T-cell (primary cell): ENCODE measurements at regions not wholly inside any gene's neighbourhood (a gene's known extent, or its start where the extent isn't known, plus 50 kb on each side); places are given as distances from the start of the nearest gene placed in this dataset.

Source experiments
- ATAC-seq, 4 experiments: fragments of 200-7000 bp in 3 of 4; fragments of 150-1000 bp in 1 of 4; cut with Tn5 transposase; replicated peaks in 1 of 4; 1 replicate in 3 of 4; 2 replicates in 1 of 4; pipeline ENCODE4 v1.10.0; 2021; ENCODE audit warnings: moderate library complexity in 3 of 4, mild to moderate bottlenecking in 2 of 4, moderate number of reproducible peaks in 1 of 4
- CTCF ChIA-PET, 2 donors: fragments of 300-600 bp; sonication (Branson Sonifier 250); formaldehyde crosslinking; loops; one replicate each; lab custom pipeline; 2022; ENCODE audit warnings: antibody characterized with exemption in 2 of 2; lab: Charles Lee
- POLR2A ChIA-PET, 2 donors: fragments of 300-600 bp; sonication (Branson Sonifier 250); formaldehyde crosslinking; loops; one replicate each; lab custom pipeline; 2022; ENCODE audit warnings: antibody characterized with exemption in 2 of 2; lab: Charles Lee
- DNase-seq, 35 experiments: peaks; one replicate each; pipeline versions ENCODE4 v3.0.0 to v3.0.0-alpha.2; 2013 to 2023
- H3K27ac ChIP-seq: one replicate; pipeline ENCODE4 v1.5.1; 2013; ENCODE audit warnings: low read length
- H3K27me3 ChIP-seq, 2 experiments: replicated peaks in 1 of 2; 1 replicate in 1 of 2; 2 replicates in 1 of 2; pipeline versions ENCODE4 v1.6.1 to v1.7.0; 2013; ENCODE audit warnings: low read length in 1 of 2, mixed read lengths in 1 of 2; ENCODE audit not compliant: control insufficient read depth in 2 of 2, insufficient read depth in 2 of 2; ENCODE audit errors: extremely low read depth in 1 of 2
- H3K36me3 ChIP-seq, 2 donors: 1 replicate in 1 of 2; 2 replicates in 1 of 2; pipeline versions ENCODE4 v1.6.1 to v1.7.0; 2013; ENCODE audit warnings: low read length in 1 of 2; ENCODE audit not compliant: control insufficient read depth in 2 of 2, insufficient read depth in 1 of 2; ENCODE audit errors: extremely low read depth in 1 of 2
- H3K4me1 ChIP-seq, 2 experiments: 1 replicate in 1 of 2; 2 replicates in 1 of 2; pipeline versions ENCODE4 v1.6.1 to v1.7.0; 2013; ENCODE audit warnings: low read length in 2 of 2, mixed read lengths in 1 of 2; ENCODE audit not compliant: insufficient read depth in 2 of 2, control insufficient read depth in 1 of 2; ENCODE audit errors: extremely low read depth in 1 of 2
- H3K4me3 ChIP-seq, 2 donors: 1 replicate in 1 of 2; 2 replicates in 1 of 2; pipeline versions ENCODE4 v1.5.1 to v1.7.0; 2013; ENCODE audit warnings: mild to moderate bottlenecking in 2 of 2, low read length in 1 of 2, moderate library complexity in 1 of 2; ENCODE audit not compliant: control insufficient read depth in 1 of 2; ENCODE audit errors: extremely low read depth in 1 of 2
- H3K9me3 ChIP-seq: 2 replicates; pipeline ENCODE4 v1.7.0; 2013
- H3K27ac Mint-ChIP-seq, 2 donors: one replicate each; pipeline ENCODE4 v1.8.0; 2020 to 2021; ENCODE audit warnings: mild to moderate bottlenecking in 2 of 2, mixed read lengths in 2 of 2
- H3K27me3 Mint-ChIP-seq, 2 donors: one replicate each; pipeline ENCODE4 v1.8.0; 2021 to 2022; ENCODE audit warnings: mixed read lengths in 2 of 2
- H3K36me3 Mint-ChIP-seq: one replicate; pipeline ENCODE4 v1.8.0; 2021; ENCODE audit warnings: mixed read lengths
- H3K4me1 Mint-ChIP-seq, 3 donors: one replicate each; pipeline ENCODE4 v1.8.0; 2020 to 2022; ENCODE audit warnings: mixed read lengths in 3 of 3, mild to moderate bottlenecking in 1 of 3
- H3K4me3 Mint-ChIP-seq, 3 donors: one replicate each; pipeline ENCODE4 v1.8.0; 2020 to 2022; ENCODE audit warnings: mild to moderate bottlenecking in 3 of 3, mixed read lengths in 3 of 3, moderate library complexity in 3 of 3
- H3K9me3 Mint-ChIP-seq, 3 donors: one replicate each; pipeline ENCODE4 v1.8.0; 2020 to 2022; ENCODE audit warnings: mixed read lengths in 3 of 3
- WGBS: methylation state at CpG from one replicate; pipeline ENCODE4 v1.1.5; 2013; ENCODE audit warnings: missing lambda C conversion rate; ENCODE audit not compliant: insufficient coverage; 5-methylcytosine and 5-hydroxymethylcytosine counted together

DNA sequence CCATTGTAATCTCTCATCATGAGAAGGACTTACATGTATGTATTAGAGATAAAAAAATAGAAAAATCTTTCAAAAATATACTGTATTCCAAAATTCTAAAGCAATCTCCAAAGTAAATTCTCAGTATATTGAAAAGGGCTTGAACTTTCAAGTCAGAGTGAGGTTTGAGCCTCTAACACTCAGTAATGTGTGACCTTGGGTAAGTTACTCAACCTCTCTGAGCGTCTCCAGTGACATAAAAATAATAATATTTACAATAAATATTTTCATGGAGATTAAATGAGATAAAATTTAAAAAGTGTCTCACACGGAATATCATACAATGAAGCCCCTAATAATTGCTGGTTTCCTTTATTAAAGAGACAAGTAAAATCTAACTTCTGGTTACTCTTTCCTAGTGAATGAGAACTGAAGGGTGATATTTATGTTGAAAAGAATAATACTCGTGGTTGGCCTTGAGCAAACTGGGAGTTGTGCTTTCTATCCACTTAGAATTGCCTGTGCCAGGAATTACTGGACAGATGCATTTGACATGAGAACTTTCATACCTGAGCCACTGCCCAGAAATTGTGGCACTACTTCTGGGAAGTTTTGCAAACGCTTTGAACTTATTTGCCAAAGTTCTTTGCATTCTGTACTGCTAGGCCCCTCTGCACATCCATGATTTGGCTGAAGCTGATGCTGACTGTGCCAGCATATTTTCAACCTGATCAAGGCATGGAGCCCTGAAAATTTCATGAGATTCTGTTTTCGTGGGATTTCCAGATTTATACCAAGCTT lies 933.7 kb downstream of the GALC start:
- Mint-ChIP-seq H3K27me3 (no peaks in the 10 kb centered on the region), H3K27ac (no peak overlapping the region), H3K36me3 (no peaks in the 10 kb centered on the region), H3K4me3 (no peak overlapping the region), H3K9me3 (peaks cover 6 to 20% (median 17%) of the 10 kb centered on the region in 3 donors), H3K4me1 (no peaks in the 10 kb centered on the region)
- ATAC-seq = no peak
- Histone ChIP-seq H3K4me3 (no peak overlapping the region), H3K9me3 (no peaks in the 10 kb centered on the region), H3K4me1 (no peaks in the 10 kb centered on the region), H3K36me3 (no peaks in the 10 kb centered on the region), H3K27ac (no peak overlapping the region), H3K27me3 (no peaks in the 10 kb centered on the region)
- DNase-seq = no peak
- ChIA-PET CTCF (no interaction called here), POLR2A (no interaction called here)
- WGBS = 91% methylated on average over 1 of the region's 5 CpGs

- Mint-ChIP-seq H3K36me3 (no peaks in the 10 kb centered on the region), H3K4me1 (no peaks in the 10 kb centered on the region), H3K27me3 (no peaks in the 10 kb centered on the region), H3K9me3 (peaks cover 2 to 13% (median 3%) of the 10 kb centered on the region in 3 donors), H3K27ac (no peak overlapping the region), H3K4me3 (no peak overlapping the region)
- WGBS = no CpG with 5 or more reads among the region's 2 CpGs
- Histone ChIP-seq H3K4me1 (no peaks in the 10 kb centered on the region), H3K9me3 (no peaks in the 10 kb centered on the region), H3K4me3 (no peak overlapping the region), H3K27me3 (no peaks in the 10 kb centered on the region), H3K27ac (no peak overlapping the region), H3K36me3 (no peaks in the 10 kb centered on the region)
- ChIA-PET POLR2A (no interaction called here), CTCF (interaction anchor here in 1 of 2 donors (0.6 kb wide), 1 partner anchor 307 kb away, joined by 4 read pairs; no protein-coding TSS in a partner anchor)
- no peak for DNase-seq
- ATAC-seq = no peak
Observed at GRCh38 chr14:87055007-87055406, 938.0 kb downstream of the GALC start.

- no CpG with 5 or more reads among the region's 1 CpG for WGBS
- H3K4me3 ChIP-seq = no peak overlapping the region
- H3K4me1 ChIP-seq = no peaks in the 10 kb centered on the region
- H3K27me3 Mint-ChIP-seq = no peaks in the 10 kb centered on the region
- ATAC-seq = no peak
- no peaks in the 10 kb centered on the region for H3K27me3 ChIP-seq
- POLR2A ChIA-PET = no interaction called here
- no peaks in the 10 kb centered on the region for H3K36me3 Mint-ChIP-seq
- H3K36me3 ChIP-seq = no peaks in the 10 kb centered on the region
- H3K27ac ChIP-seq = no peak overlapping the region
- CTCF ChIA-PET = no interaction called here
- H3K27ac Mint-ChIP-seq = no peak overlapping the region
- H3K4me1 Mint-ChIP-seq = no peaks in the 10 kb centered on the region
- no peak overlapping the region for H3K4me3 Mint-ChIP-seq
- no peaks in the 10 kb centered on the region for H3K9me3 ChIP-seq
- peaks cover 2 to 13% (median 8%) of the 10 kb centered on the region in 3 donors for H3K9me3 Mint-ChIP-seq
- DNase-seq = no peak
Observed at GRCh38 chr14:87052646-87053225, 940.2 kb downstream of the GALC start.

GRCh38 chr14:87050421-87050820 lies 942.6 kb downstream of the GALC start:
- ChIA-PET CTCF (no interaction called here), POLR2A (interaction anchor here in 1 of 2 donors (0.5 kb wide), 1 partner anchor 1174 kb away, joined by 4 read pairs; no protein-coding TSS in a partner anchor)
- ATAC-seq (no peak), DNase-seq (no peak)
- Histone ChIP-seq H3K9me3 (no peaks in the 10 kb centered on the region), H3K4me1 (no peaks in the 10 kb centered on the region), H3K27me3 (no peaks in the 10 kb centered on the region), H3K4me3 (no peak overlapping the region), H3K36me3 (no peaks in the 10 kb centered on the region), H3K27ac (no peak overlapping the region)
- 0% methylated on average over 1 of the region's 1 CpG for WGBS
- H3K4me1 Mint-ChIP-seq = no peaks in the 10 kb centered on the region
- H3K36me3 Mint-ChIP-seq = no peaks in the 10 kb centered on the region
- no peak overlapping the region for H3K27ac Mint-ChIP-seq
- H3K9me3 Mint-ChIP-seq = peaks cover 0 to 16% (median 8%) of the 10 kb centered on the region in 3 donors
- H3K27me3 Mint-ChIP-seq = no peaks in the 10 kb centered on the region
- H3K4me3 Mint-ChIP-seq = no peak overlapping the region

- Histone ChIP-seq H3K9me3 (no peaks in the 10 kb centered on the region), H3K27ac (no peak overlapping the region), H3K4me3 (no peak overlapping the region), H3K27me3 (no peaks in the 10 kb centered on the region), H3K36me3 (no peaks in the 10 kb centered on the region), H3K4me1 (no peaks in the 10 kb centered on the region)
- ChIA-PET POLR2A (interaction anchor here in 1 of 2 donors (0.5 kb wide), 1 partner anchor 1174 kb away, joined by 4 read pairs; no protein-coding TSS in a partner anchor), CTCF (no interaction called here)
- H3K27ac Mint-ChIP-seq = no peak overlapping the region
- no peak for ATAC-seq
- no peaks in the 10 kb centered on the region for H3K36me3 Mint-ChIP-seq
- peaks cover 0 to 11% (median 7%) of the 10 kb centered on the region in 3 donors for H3K9me3 Mint-ChIP-seq
- H3K4me1 Mint-ChIP-seq = no peaks in the 10 kb centered on the region
- H3K27me3 Mint-ChIP-seq = no peaks in the 10 kb centered on the region
- H3K4me3 Mint-ChIP-seq = no peak overlapping the region
- no peak for DNase-seq
- no CpG with 5 or more reads among the region's 1 CpG for WGBS
Observed at GRCh38 chr14:87049950-87050349, 943.0 kb downstream of the GALC start.

DNA sequence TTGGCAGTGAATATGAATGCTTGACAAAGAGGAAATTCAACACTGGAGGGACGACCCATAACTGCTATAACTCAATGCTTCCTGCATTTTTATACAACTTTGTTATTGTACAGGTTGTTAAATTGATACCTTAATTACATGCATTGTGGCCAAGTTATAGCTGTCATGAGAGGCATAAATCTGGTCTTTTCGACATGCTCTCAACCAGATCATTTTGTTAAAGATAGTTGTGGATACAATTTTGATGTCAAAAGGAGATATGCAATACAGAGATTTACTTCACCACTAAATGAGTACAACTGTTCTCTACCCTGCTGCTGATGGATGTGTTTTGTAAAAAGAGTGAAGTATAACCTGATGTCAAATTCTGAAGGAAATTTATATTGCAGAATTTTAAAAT lies 946.0 kb downstream of the GALC start:
- ATAC-seq (no peak), DNase-seq (no peak)
- no peaks in the 10 kb centered on the region for H3K27me3 ChIP-seq
- Mint-ChIP-seq H3K4me3 (no peak overlapping the region), H3K9me3 (peaks cover 5 to 16% (median 9%) of the 10 kb centered on the region in 3 donors), H3K4me1 (no peaks in the 10 kb centered on the region), H3K36me3 (no peaks in the 10 kb centered on the region), H3K27ac (no peak overlapping the region), H3K27me3 (no peaks in the 10 kb centered on the region)
- H3K4me1 ChIP-seq = no peaks in the 10 kb centered on the region
- H3K36me3 ChIP-seq = no peaks in the 10 kb centered on the region
- no peak overlapping the region for H3K27ac ChIP-seq
- H3K9me3 ChIP-seq = no peaks in the 10 kb centered on the region
- POLR2A ChIA-PET = no interaction called here
- CTCF ChIA-PET = no interaction called here
- no CpG with 5 or more reads among the region's 2 CpGs for WGBS
- no peak overlapping the region for H3K4me3 ChIP-seq
